ENCODE measurements at regions not wholly inside any gene's neighbourhood (a gene's known extent, or its start where the extent isn't known, plus 50 kb on each side); places are given as distances from the start of the nearest gene placed in this dataset.
"Not testable (repeated sequence)": the region's sequence is repeated elsewhere in the genome, so short reads cannot be mapped to it uniquely, and the experiment has no call there.

GRCh38 chrX:489820-490219 is 103.1 kb upstream of the PPP2R3B start:
- no peak for ATAC-seq
- intact Hi-C loops (cut with micrococcal nuclease), result no loop called here
- no peak overlapping the region for H3K27ac Mint-ChIP-seq
- H3K27me3 Mint-ChIP-seq (ENCODE audit: low read depth in 2 of 2), result no peaks in the 10 kb centered on the region
- H3K9me3 Mint-ChIP-seq, result peaks cover 2 to 5% of the 10 kb centered on the region in 2 donors
- no peak overlapping the region for H3K27ac ChIP-seq (ENCODE audit: low read length)
- no peaks in the 10 kb centered on the region for H3K36me3 ChIP-seq (ENCODE audit: control insufficient read depth, insufficient read depth, low read length)
- no peaks in the 10 kb centered on the region for H3K27me3 ChIP-seq (ENCODE audit: control insufficient read depth, insufficient read depth, low read length)
- TF ChIP-seq CTCF (IDR thresholded peaks at IDR 0.05), result no peak
- H3K4me1 ChIP-seq (ENCODE audit: control insufficient read depth, insufficient read depth, low read length), result no peaks in the 10 kb centered on the region
- no peaks in the 10 kb centered on the region for H3K4me1 Mint-ChIP-seq
- no peaks in the 10 kb centered on the region for H3K36me3 Mint-ChIP-seq
- peaks cover 3% of the 10 kb centered on the region for H3K9me3 ChIP-seq (ENCODE audit: control insufficient read depth, insufficient read depth, low read length)
- no peak for DNase-seq
- WGBS (ENCODE audit: insufficient coverage), result 91% methylated on average over 12 of the region's 12 CpGs
- no peak overlapping the region for H3K4me3 Mint-ChIP-seq
- no peak overlapping the region for H3K4me3 ChIP-seq (ENCODE audit: low read length)

- H3K9me3 ChIP-seq (ENCODE audit: control insufficient read depth, insufficient read depth, low read length), result no peaks in the 10 kb centered on the region
- Mint-ChIP-seq H3K9me3 (peaks cover 5 to 11% of the 10 kb centered on the region in 2 donors), H3K4me1 (no peaks in the 10 kb centered on the region), H3K4me3 (no peak overlapping the region), H3K27me3 (ENCODE audit: low read depth in 2 of 2) (peaks cover 0 to 5% of the 10 kb centered on the region in 2 donors), H3K27ac (no peak overlapping the region), H3K36me3 (no peaks in the 10 kb centered on the region)
- DNase-seq (no peak), ATAC-seq (no peak)
- intact Hi-C loops (cut with micrococcal nuclease), result no loop called here
- H3K27ac ChIP-seq (ENCODE audit: low read length), result no peak overlapping the region
- no peaks in the 10 kb centered on the region for H3K4me1 ChIP-seq (ENCODE audit: control insufficient read depth, insufficient read depth, low read length)
- H3K36me3 ChIP-seq (ENCODE audit: control insufficient read depth, insufficient read depth, low read length), result no peaks in the 10 kb centered on the region
- no peak overlapping the region for H3K4me3 ChIP-seq (ENCODE audit: low read length)
- TF ChIP-seq CTCF (IDR thresholded peaks at IDR 0.05), result no peak
- H3K27me3 ChIP-seq (ENCODE audit: control insufficient read depth, insufficient read depth, low read length), result peaks cover 2% of the 10 kb centered on the region
- WGBS (ENCODE audit: insufficient coverage), result 58% methylated on average over 38 of the region's 39 CpGs
These were observed 110.7 kb upstream of the PPP2R3B start for GRCh38 chrX:497186-498014.

GRCh38 chrX:498901-499300 is 112.2 kb upstream of the PPP2R3B start:
- H3K36me3 ChIP-seq (ENCODE audit: control insufficient read depth, insufficient read depth, low read length); H3K27me3 Mint-ChIP-seq (ENCODE audit: low read depth in 2 of 2); H3K4me1 Mint-ChIP-seq; H3K27ac ChIP-seq (ENCODE audit: low read length); H3K9me3 ChIP-seq (ENCODE audit: control insufficient read depth, insufficient read depth, low read length); H3K4me1 ChIP-seq (ENCODE audit: control insufficient read depth, insufficient read depth, low read length); intact Hi-C loops (cut with micrococcal nuclease); H3K4me3 Mint-ChIP-seq; H3K4me3 ChIP-seq (ENCODE audit: low read length); H3K27me3 ChIP-seq (ENCODE audit: control insufficient read depth, insufficient read depth, low read length); H3K36me3 Mint-ChIP-seq; DNase-seq; ATAC-seq; H3K27ac Mint-ChIP-seq: not testable (repeated sequence)
- WGBS (ENCODE audit: insufficient coverage), result 84% methylated on average over 12 of the region's 12 CpGs
- H3K9me3 Mint-ChIP-seq, result peaks cover 10 to 12% of the 10 kb centered on the region in 2 donors

- Mint-ChIP-seq H3K4me1 (no peaks in the 10 kb centered on the region), H3K27me3 (ENCODE audit: low read depth in 2 of 2) (peaks cover 0 to 9% of the 10 kb centered on the region in 2 donors), H3K4me3 (no peak overlapping the region), H3K27ac (no peak overlapping the region), H3K9me3 (peaks cover 10 to 12% of the 10 kb centered on the region in 2 donors), H3K36me3 (no peaks in the 10 kb centered on the region)
- WGBS (ENCODE audit: insufficient coverage), result 9% methylated on average over 21 of the region's 21 CpGs
- Histone ChIP-seq H3K27me3 (ENCODE audit: control insufficient read depth, insufficient read depth, low read length) (peaks cover 2% of the 10 kb centered on the region), H3K27ac (ENCODE audit: low read length) (no peak overlapping the region), H3K4me3 (ENCODE audit: low read length) (no peak overlapping the region), H3K36me3 (ENCODE audit: control insufficient read depth, insufficient read depth, low read length) (no peaks in the 10 kb centered on the region), H3K9me3 (ENCODE audit: control insufficient read depth, insufficient read depth, low read length) (no peaks in the 10 kb centered on the region), H3K4me1 (ENCODE audit: control insufficient read depth, insufficient read depth, low read length) (no peaks in the 10 kb centered on the region)
- intact Hi-C loops (cut with micrococcal nuclease), result no loop called here
- DNase-seq (no peak), ATAC-seq (no peak)
- TF ChIP-seq CTCF (IDR thresholded peaks at IDR 0.05), result no peak
These were observed 113.2 kb upstream of the PPP2R3B start for GRCh38 chrX:499870-500364.
